NCI-H2029 treated with DMSO at 0.1 percent for 48 hours (cell line): ENCODE measurements at regions not wholly inside any gene's neighbourhood (a gene's known extent, or its start where the extent isn't known, plus 50 kb on each side); places are given as distances from the start of the nearest gene placed in this dataset.

Source experiments
- DNase-seq: peaks from one replicate; lab custom pipeline; 2025; lab: John Stamatoyannopoulos, UW

GRCh38 chr6:170082531-170083187 is 208.2 kb downstream of the DLL1 start:
- DNase-seq = no peak

- no peak for DNase-seq
These were observed 208.8 kb downstream of the DLL1 start for GRCh38 chr6:170082067-170082466.

GRCh38 chr6:170081556-170081955 is 209.3 kb downstream of the DLL1 start:
- no peak for DNase-seq

- peak; percentile 56 for DNase-seq
These were observed 210.0 kb downstream of the DLL1 start for GRCh38 chr6:170080828-170081371.

GRCh38 chr6:170080169-170080827 is 210.6 kb downstream of the DLL1 start:
- DNase-seq = no peak

- no peak for DNase-seq
These were observed 214.3 kb downstream of the DLL1 start for GRCh38 chr6:170076466-170077165.

- no peak for DNase-seq
These were observed 215.1 kb downstream of the DLL1 start for GRCh38 chr6:170075659-170076223.

- no peak for DNase-seq
These were observed 216.0 kb downstream of the DLL1 start for GRCh38 chr6:170074907-170075306.

- no peak for DNase-seq
These were observed 216.4 kb downstream of the DLL1 start for GRCh38 chr6:170074435-170074834.

- DNase-seq = no peak
These were observed 217.0 kb downstream of the DLL1 start for GRCh38 chr6:170073846-170074245.

- DNase-seq = no peak
These were observed 218.6 kb downstream of the DLL1 start for GRCh38 chr6:170072246-170072645.

GRCh38 chr6:170069611-170070010 is 221.3 kb downstream of the DLL1 start:
- DNase-seq = no peak

- DNase-seq = no peak
These were observed 222.4 kb downstream of the DLL1 start for GRCh38 chr6:170068496-170068895.

- no peak for DNase-seq
These were observed 222.9 kb downstream of the DLL1 start for GRCh38 chr6:170067923-170068360.

GRCh38 chr6:170067181-170067641 is 223.7 kb downstream of the DLL1 start:
- no peak for DNase-seq

- DNase-seq = no peak
These were observed 224.2 kb downstream of the DLL1 start for GRCh38 chr6:170066679-170067078.

- DNase-seq = no peak
These were observed 226.9 kb downstream of the DLL1 start for GRCh38 chr6:170063851-170064602.

- no peak for DNase-seq
These were observed 227.4 kb downstream of the DLL1 start for GRCh38 chr6:170063431-170063830.

GRCh38 chr6:170062915-170063241 is 228.0 kb downstream of the DLL1 start:
- DNase-seq = no peak

- DNase-seq = peak; percentile 2
These were observed 228.5 kb downstream of the DLL1 start for GRCh38 chr6:170062209-170062914.

GRCh38 chr6:170058878-170059485 is 231.9 kb downstream of the DLL1 start:
- DNase-seq = no peak
